Keratinocyte (primary cell): ENCODE measurements at regions not wholly inside any gene's neighbourhood (a gene's known extent, or its start where the extent isn't known, plus 50 kb on each side); places are given as distances from the start of the nearest gene placed in this dataset.

Experiments
- DNase-seq: peaks from one replicate; pipeline ENCODE4 v3.0.0-alpha.2; 2011; ENCODE audit warnings: low read depth, missing footprints, low spot score
- FAIRE-seq: peaks from 2 replicates; lab custom pipeline; 2011; peaks lifted over from hg19 to GRCh38; lab: Jason Lieb, UNC
- H2AFZ ChIP-seq: 2 replicates; pipeline ENCODE4 v1.6.0; 2012; ENCODE audit warnings: low read length, control low read depth, inconsistent platforms; ENCODE audit not compliant: control insufficient read depth
- H3K27ac ChIP-seq: 2 replicates; pipeline ENCODE4 v1.5.1; 2011; ENCODE audit warnings: low read length; ENCODE audit not compliant: control insufficient read depth, insufficient read depth
- H3K27me3 ChIP-seq: 3 replicates; pipeline ENCODE4 v1.6.0; 2011; ENCODE audit warnings: low read length; ENCODE audit not compliant: control insufficient read depth, insufficient read depth; ENCODE audit errors: extremely low read depth
- H3K36me3 ChIP-seq, 2 experiments: 2 replicates in 1 of 2; 3 replicates in 1 of 2; pipeline ENCODE4 v1.5.1; 2011; ENCODE audit warnings: low read length in 2 of 2, mild to moderate bottlenecking in 1 of 2; ENCODE audit not compliant: control insufficient read depth in 2 of 2, insufficient read depth in 2 of 2; ENCODE audit errors: extremely low read depth in 1 of 2
- H3K4me1 ChIP-seq: 3 replicates; pipeline ENCODE4 v1.5.1; 2011; ENCODE audit warnings: low read length; ENCODE audit not compliant: control insufficient read depth, insufficient read depth; ENCODE audit errors: extremely low read depth
- H3K4me2 ChIP-seq: 3 replicates; pipeline ENCODE4 v1.6.0; 2011; ENCODE audit warnings: low read depth, low read length; ENCODE audit not compliant: control insufficient read depth, insufficient read depth; ENCODE audit errors: extremely low read depth
- H3K4me3 ChIP-seq, 3 experiments: fragments of 200-600 bp in 1 of 3; sonication (generic) in 1 of 3; 2 replicates in 2 of 3; 3 replicates in 1 of 3; pipeline ENCODE4 v1.5.1; 2011 to 2016; ENCODE audit warnings: low read length in 3 of 3, mild to moderate bottlenecking in 3 of 3, control low read depth in 2 of 3, inconsistent platforms in 1 of 3, low read depth in 1 of 3, mixed read lengths in 1 of 3, mixed run types in 1 of 3, moderate library complexity in 1 of 3; ENCODE audit not compliant: control insufficient read depth in 2 of 3, insufficient read depth in 2 of 3; ENCODE audit errors: extremely low read depth in 1 of 3
- H3K79me2 ChIP-seq: 2 replicates; pipeline ENCODE4 v1.6.0; 2012; ENCODE audit warnings: low read length; ENCODE audit not compliant: control insufficient read depth, insufficient read depth
- H3K9ac ChIP-seq: 3 replicates; pipeline ENCODE4 v1.6.0; 2011; ENCODE audit warnings: low read length; ENCODE audit not compliant: control insufficient read depth, insufficient read depth; ENCODE audit errors: extremely low read depth
- H3K9me1 ChIP-seq: 3 replicates; pipeline ENCODE4 v1.6.0; 2011; ENCODE audit warnings: low read length; ENCODE audit not compliant: control insufficient read depth, insufficient read depth; ENCODE audit errors: extremely low read depth
- H3K9me3 ChIP-seq: 2 replicates; pipeline ENCODE4 v1.5.1; 2012; ENCODE audit warnings: low read depth, low read length; ENCODE audit not compliant: control insufficient read depth
- H4K20me1 ChIP-seq: 3 replicates; pipeline ENCODE4 v1.6.0; 2011; ENCODE audit warnings: low read length; ENCODE audit not compliant: control insufficient read depth, insufficient read depth; ENCODE audit errors: extremely low read depth
- CTCF ChIP-seq, 3 experiments: IDR thresholded peaks in 1 of 3; conservative IDR thresholded peaks in 1 of 3; optimal IDR thresholded peaks in 1 of 3; 2 replicates in 2 of 3; 3 replicates in 1 of 3; pipeline versions ENCODE3 to v1.5.1; 2011; ENCODE audit warnings: low read length in 3 of 3, mild to moderate bottlenecking in 3 of 3, moderate library complexity in 2 of 3, control low read depth in 1 of 3, inconsistent platforms in 1 of 3; ENCODE audit not compliant: insufficient read depth in 2 of 3; ENCODE audit errors: extremely low read depth in 1 of 3
- EZH2 ChIP-seq: IDR thresholded peaks from one replicate; pipeline ENCODE4 v1.6.1; 2012; ENCODE audit warnings: inconsistent platforms, mild to moderate bottlenecking, low read length, moderate library complexity
- dilution Hi-C: fragments of 300-500 bp; cut with MboI; formaldehyde crosslinking; loops from one replicate; pipeline ENCODE4 v1.7.0; 2020; ENCODE audit warnings: low sequenced_read_pairs; ENCODE audit not compliant: extremely low pct_ligation_motif_present

- no peaks in the 10 kb centered on the region for H4K20me1 ChIP-seq
- DNase-seq (no peak), FAIRE-seq (no peak)
- no peaks in the 10 kb centered on the region for H3K9me1 ChIP-seq
- H3K4me2 ChIP-seq = no peak overlapping the region
- no peak overlapping the region for H3K4me3 ChIP-seq
- no peaks in the 10 kb centered on the region for H3K36me3 ChIP-seq
- H3K4me1 ChIP-seq = no peaks in the 10 kb centered on the region
- TF ChIP-seq CTCF (optimal IDR thresholded peaks at IDR 0.05 in 1 of 3, IDR thresholded peaks at IDR 0.05 in 1 of 3, conservative IDR thresholded peaks at IDR 0.05 in 1 of 3; ENCODE audit: extremely low read depth in 1 of 3, insufficient read depth in 2 of 3, low read length in 3 of 3) (no peak), EZH2 (no peak)
- H3K9ac ChIP-seq = no peak overlapping the region
- no peak overlapping the region for H2AFZ ChIP-seq
- no peak overlapping the region for H3K27ac ChIP-seq
- H3K27me3 ChIP-seq = no peaks in the 10 kb centered on the region
- no peaks in the 10 kb centered on the region for H3K79me2 ChIP-seq
- H3K9me3 ChIP-seq = no peaks in the 10 kb centered on the region
- dilution Hi-C loops = no loop called here
Measured at GRCh38 chr13:106637519-106637918, 69.6 kb upstream of the ARGLU1 start.

GRCh38 chr13:106636492-106636891, 68.6 kb upstream of the ARGLU1 start:
- H3K4me3 ChIP-seq = no peak overlapping the region
- FAIRE-seq (no peak), DNase-seq (no peak)
- no peaks in the 10 kb centered on the region for H3K9me3 ChIP-seq
- no peak overlapping the region for H2AFZ ChIP-seq
- H3K36me3 ChIP-seq = no peaks in the 10 kb centered on the region
- no peaks in the 10 kb centered on the region for H3K27me3 ChIP-seq
- no peaks in the 10 kb centered on the region for H4K20me1 ChIP-seq
- H3K79me2 ChIP-seq = no peaks in the 10 kb centered on the region
- dilution Hi-C loops = no loop called here
- no peak overlapping the region for H3K27ac ChIP-seq
- TF ChIP-seq CTCF (optimal IDR thresholded peaks at IDR 0.05 in 1 of 3, IDR thresholded peaks at IDR 0.05 in 1 of 3, conservative IDR thresholded peaks at IDR 0.05 in 1 of 3; ENCODE audit: extremely low read depth in 1 of 3, insufficient read depth in 2 of 3, low read length in 3 of 3) (no peak), EZH2 (no peak)
- no peak overlapping the region for H3K9ac ChIP-seq
- H3K4me1 ChIP-seq = no peaks in the 10 kb centered on the region
- no peak overlapping the region for H3K4me2 ChIP-seq
- no peaks in the 10 kb centered on the region for H3K9me1 ChIP-seq
